Activated CD4-positive, alpha-beta memory T cell treated with anti-CD3 and anti-CD28 coated beads for 36 hours (primary cell): ENCODE measurements at regions not wholly inside any gene's neighbourhood (a gene's known extent, or its start where the extent isn't known, plus 50 kb on each side); places are given as distances from the start of the nearest gene placed in this dataset.
"Not testable (repeated sequence)": the region's sequence is repeated elsewhere in the genome, so short reads cannot be mapped to it uniquely, and the experiment has no call there.

Experiments used
- CTCF ChIA-PET: fragments of 350-600 bp; sonication (Branson Sonifier 250); formaldehyde crosslinking; loops from one replicate; lab custom pipeline; 2021; ENCODE audit warnings: antibody characterized with exemption, inconsistent platforms; lab: Charles Lee
- POLR2A ChIA-PET: fragments of 350-600 bp; sonication (Branson Sonifier 250); formaldehyde crosslinking; loops from one replicate; lab custom pipeline; 2021; ENCODE audit warnings: antibody characterized with exemption; lab: Charles Lee
- DNase-seq: peaks from one replicate; pipeline ENCODE4 v3.0.0-alpha.2; 2020
- H3K27ac Mint-ChIP-seq: one replicate; pipeline ENCODE4 v1.8.0; 2021; ENCODE audit warnings: mixed read lengths
- H3K27me3 Mint-ChIP-seq: one replicate; pipeline ENCODE4 v1.8.0; 2021; ENCODE audit warnings: mixed read lengths
- H3K36me3 Mint-ChIP-seq: one replicate; pipeline ENCODE4 v1.8.0; 2021; ENCODE audit warnings: mixed read lengths
- H3K4me1 Mint-ChIP-seq: one replicate; pipeline ENCODE4 v1.8.0; 2021; ENCODE audit warnings: low read depth, mixed read lengths
- H3K4me3 Mint-ChIP-seq: one replicate; pipeline ENCODE4 v1.8.0; 2021; ENCODE audit warnings: mild to moderate bottlenecking, mixed read lengths
- H3K9me3 Mint-ChIP-seq: one replicate; pipeline ENCODE4 v1.8.0; 2021; ENCODE audit warnings: mixed read lengths
- intact Hi-C: fragments of 100-400 bp; cut with micrococcal nuclease; formaldehyde crosslinking; loops from one replicate; pipeline ENCODE4 v1.15.1; 2023

GRCh38 chr2:204131621-204132020 lies 195.1 kb downstream of the ICOS start:
- H3K36me3 Mint-ChIP-seq: no peaks in the 10 kb centered on the region
- intact Hi-C loops: no loop called here

GRCh38 chr2:204133476-204133875 lies 196.9 kb downstream of the ICOS start:
- POLR2A ChIA-PET: no interaction called here
- Mint-ChIP-seq H3K9me3 (no peaks in the 10 kb centered on the region), H3K4me1 (peaks cover 3% of the 10 kb centered on the region), H3K36me3 (no peaks in the 10 kb centered on the region), H3K27ac (no peak overlapping the region), H3K27me3 (peaks cover 3% of the 10 kb centered on the region), H3K4me3 (no peak overlapping the region)
- CTCF ChIA-PET: interaction anchor here (0.9 kb wide), 1 partner anchor 8 kb away, joined by 3 read pairs; no protein-coding TSS in a partner anchor
- no peak for DNase-seq
- intact Hi-C loops: no loop called here

More at GRCh38 chr2:204131621-204132020, 195.1 kb downstream of the ICOS start:
- Mint-ChIP-seq H3K4me3 (no peak overlapping the region), H3K9me3 (no peaks in the 10 kb centered on the region), H3K4me1 (no peaks in the 10 kb centered on the region), H3K27ac (no peak overlapping the region), H3K27me3 (peaks cover 3% of the 10 kb centered on the region)
- ChIA-PET CTCF (interaction anchor here (1.4 kb wide), 1 partner anchor 14 kb away, joined by 4 read pairs; no protein-coding TSS in a partner anchor), POLR2A (no interaction called here)
- DNase-seq: no peak

- ChIA-PET POLR2A (no interaction called here), CTCF (interaction anchor here (1.0 kb wide), 1 partner anchor 43 kb away, joined by 4 read pairs; no protein-coding TSS in a partner anchor)
- no peaks in the 10 kb centered on the region for H3K36me3 Mint-ChIP-seq
- no peak for DNase-seq
- H3K4me1 Mint-ChIP-seq: peaks cover 3% of the 10 kb centered on the region
- H3K9me3 Mint-ChIP-seq: no peaks in the 10 kb centered on the region
- H3K27me3 Mint-ChIP-seq: peaks cover 3% of the 10 kb centered on the region
- no peak overlapping the region for H3K27ac Mint-ChIP-seq
- no peak overlapping the region for H3K4me3 Mint-ChIP-seq
- intact Hi-C loops: no loop called here
These were observed 197.9 kb downstream of the ICOS start for GRCh38 chr2:204134421-204134820.

GRCh38 chr2:204135752-204136151 lies 199.2 kb downstream of the ICOS start:
- ChIA-PET CTCF (interaction anchor here (0.8 to 1.3 kb wide), 2 partner anchors 9 to 44 kb away, joined by 3 read pairs; no protein-coding TSS in a partner anchor), POLR2A (no interaction called here)
- H3K36me3 Mint-ChIP-seq: no peaks in the 10 kb centered on the region
- H3K27ac Mint-ChIP-seq: no peak overlapping the region
- H3K4me3 Mint-ChIP-seq: no peak overlapping the region
- peak; percentile 28 for DNase-seq
- peaks cover 3% of the 10 kb centered on the region for H3K4me1 Mint-ChIP-seq
- H3K27me3 Mint-ChIP-seq: no peaks in the 10 kb centered on the region
- H3K9me3 Mint-ChIP-seq: no peaks in the 10 kb centered on the region
- intact Hi-C loops: no loop called here

GRCh38 chr2:204138206-204138605 lies 201.6 kb downstream of the ICOS start:
- intact Hi-C loops: no loop called here
- POLR2A ChIA-PET: no interaction called here

GRCh38 chr2:204140246-204140645 lies 203.7 kb downstream of the ICOS start:
- Mint-ChIP-seq H3K4me3 (no peak overlapping the region), H3K27me3 (peaks cover 2% of the 10 kb centered on the region), H3K4me1 (peaks cover 5% of the 10 kb centered on the region), H3K9me3 (no peaks in the 10 kb centered on the region), H3K27ac (no peak overlapping the region), H3K36me3 (no peaks in the 10 kb centered on the region)
- DNase-seq: no peak
- intact Hi-C loops: no loop called here
- CTCF ChIA-PET: interaction anchor here (1.8 to 2.3 kb wide), 3 partner anchors 38 to 68 kb away, joined by 5 to 19 read pairs (median 10); no protein-coding TSS in a partner anchor
- POLR2A ChIA-PET: no interaction called here

More at GRCh38 chr2:204138206-204138605, 201.6 kb downstream of the ICOS start:
- CTCF ChIA-PET: interaction anchor here (1.0 kb wide), 1 partner anchor 40 kb away, joined by 4 read pairs; no protein-coding TSS in a partner anchor
- Mint-ChIP-seq H3K4me1 (peaks cover 3% of the 10 kb centered on the region), H3K27ac (no peak overlapping the region), H3K4me3 (no peak overlapping the region), H3K27me3 (peaks cover 1% of the 10 kb centered on the region), H3K9me3 (no peaks in the 10 kb centered on the region), H3K36me3 (no peaks in the 10 kb centered on the region)
- DNase-seq: no peak

GRCh38 chr2:204143216-204144014 lies 206.9 kb downstream of the ICOS start:
- DNase-seq: no peak
- no peaks in the 10 kb centered on the region for H3K36me3 Mint-ChIP-seq
- no peak overlapping the region for H3K4me3 Mint-ChIP-seq
- CTCF ChIA-PET: interaction anchor here (2.7 kb wide), 2 partner anchors 35 to 72 kb away, joined by 14 to 79 read pairs; no protein-coding TSS in a partner anchor
- H3K9me3 Mint-ChIP-seq: no peaks in the 10 kb centered on the region
- peaks cover 2% of the 10 kb centered on the region for H3K27me3 Mint-ChIP-seq
- peaks cover 10% of the 10 kb centered on the region for H3K4me1 Mint-ChIP-seq
- no peak overlapping the region for H3K27ac Mint-ChIP-seq
- POLR2A ChIA-PET: no interaction called here
- intact Hi-C loops: no loop called here

- Mint-ChIP-seq H3K9me3 (no peaks in the 10 kb centered on the region), H3K4me1 (peaks cover 10% of the 10 kb centered on the region), H3K36me3 (no peaks in the 10 kb centered on the region), H3K27ac (no peak overlapping the region), H3K4me3 (no peak overlapping the region), H3K27me3 (peaks cover 11% of the 10 kb centered on the region)
- ChIA-PET POLR2A (no interaction called here), CTCF (interaction anchor here (0.8 to 2.7 kb wide), 17 partner anchors 9 to 1782 kb away, joined by 3 to 79 read pairs (median 6); no protein-coding TSS in a partner anchor)
- intact Hi-C loops: no loop called here
- no peak for DNase-seq
These were observed 207.9 kb downstream of the ICOS start for GRCh38 chr2:204144492-204144891.

- intact Hi-C loops: loop anchor here (1.0 kb wide), 4 partner anchors 33 to 115 kb away; no protein-coding TSS in a partner anchor
- Mint-ChIP-seq H3K4me1 (peaks cover 10% of the 10 kb centered on the region), H3K9me3 (no peaks in the 10 kb centered on the region), H3K36me3 (no peaks in the 10 kb centered on the region), H3K27ac (no peak overlapping the region), H3K27me3 (peaks cover 12% of the 10 kb centered on the region), H3K4me3 (peak overlapping the region; percentile 73)
- ChIA-PET POLR2A (no interaction called here), CTCF (interaction anchor here (0.7 to 2.7 kb wide), 28 partner anchors 9 to 1781 kb away, joined by 3 to 79 read pairs (median 5); no protein-coding TSS in a partner anchor)
- DNase-seq: peak; percentile 88
These were observed 208.7 kb downstream of the ICOS start for GRCh38 chr2:204145263-204145751.

- ChIA-PET CTCF (interaction anchor here (0.7 to 2.7 kb wide), 26 partner anchors 8 to 1780 kb away, joined by 3 to 79 read pairs (median 5); no protein-coding TSS in a partner anchor), POLR2A (no interaction called here)
- DNase-seq: no peak
- no peaks in the 10 kb centered on the region for H3K9me3 Mint-ChIP-seq
- peaks cover 12% of the 10 kb centered on the region for H3K27me3 Mint-ChIP-seq
- peaks cover 10% of the 10 kb centered on the region for H3K4me1 Mint-ChIP-seq
- no peaks in the 10 kb centered on the region for H3K36me3 Mint-ChIP-seq
- peak overlapping the region; percentile 73 for H3K4me3 Mint-ChIP-seq
- intact Hi-C loops: loop anchor here (1.0 kb wide), 4 partner anchors 33 to 115 kb away; no protein-coding TSS in a partner anchor
- H3K27ac Mint-ChIP-seq: no peak overlapping the region
These were observed 209.2 kb downstream of the ICOS start for GRCh38 chr2:204145791-204146190.

- CTCF ChIA-PET: interaction anchor here (1.0 to 1.9 kb wide), 2 partner anchors 30 to 31 kb away, joined by 4 to 6 read pairs; no protein-coding TSS in a partner anchor
- H3K9me3 Mint-ChIP-seq, POLR2A ChIA-PET, H3K36me3 Mint-ChIP-seq, H3K4me1 Mint-ChIP-seq, intact Hi-C loops, DNase-seq, H3K4me3 Mint-ChIP-seq, H3K27ac Mint-ChIP-seq: not testable (repeated sequence)
- H3K27me3 Mint-ChIP-seq: peaks cover 12% of the 10 kb centered on the region
These were observed 210.5 kb downstream of the ICOS start for GRCh38 chr2:204147040-204147439.

GRCh38 chr2:204150721-204151120 lies 214.2 kb downstream of the ICOS start:
- Mint-ChIP-seq H3K36me3 (no peaks in the 10 kb centered on the region), H3K4me1 (peaks cover 4% of the 10 kb centered on the region), H3K27ac (no peak overlapping the region), H3K9me3 (no peaks in the 10 kb centered on the region), H3K4me3 (no peak overlapping the region), H3K27me3 (peaks cover 10% of the 10 kb centered on the region)
- POLR2A ChIA-PET: no interaction called here
- DNase-seq: no peak
- CTCF ChIA-PET: interaction anchor here (1.5 kb wide), 1 partner anchor 111 kb away, joined by 4 read pairs; no protein-coding TSS in a partner anchor
- intact Hi-C loops: no loop called here
